SK-N-SH (cell line): ENCODE measurements at regions not wholly inside any gene's neighbourhood (a gene's known extent, or its start where the extent isn't known, plus 50 kb on each side); places are given as distances from the start of the nearest gene placed in this dataset.
A peak's percentile ranks its signal among the peaks of the same experiment; 100 is the strongest.

Source experiments
- CTCF ChIA-PET: fragments of 300-600, 350-600 bp; formaldehyde crosslinking; extraction: SDS; loops from one replicate; lab custom pipeline; 2021; lab: Yijun Ruan, JAX
- POLR2A ChIA-PET: fragments of 350-600 bp; sonication (Branson Sonifier 250); formaldehyde crosslinking; extraction: SDS; loops from one replicate; lab custom pipeline; 2020; ENCODE audit warnings: antibody characterized with exemption, inconsistent platforms; lab: Yijun Ruan, JAX
- DNase-seq: peaks from one replicate; pipeline ENCODE4 v3.0.0; 2012
- H2AFZ ChIP-seq: fragments of 200-600 bp; sonication (generic); 2 replicates; pipeline ENCODE4 v1.8.1; 2016; ENCODE audit warnings: antibody characterized with exemption, mild to moderate bottlenecking, low read depth
- H3F3A ChIP-seq: fragments of 200-600 bp; sonication (generic); replicated peaks from 2 replicates; pipeline ENCODE3; 2016; ENCODE audit warnings: antibody characterized with exemption, mild to moderate bottlenecking; ENCODE audit not compliant: insufficient read depth
- H3K27ac ChIP-seq, 2 experiments: fragments of 200-500 bp in 1 of 2; fragments of 200-600 bp in 1 of 2; sonication (Bioruptor generic) in 1 of 2; sonication (generic), shearing (Covaris generic) in 1 of 2; 2 replicates each; pipeline versions ENCODE4 v1.5.1 to v1.6.1; 2014 to 2016; ENCODE audit warnings: low read depth in 2 of 2, inconsistent platforms in 1 of 2, low read length in 1 of 2, mild to moderate bottlenecking in 1 of 2, mixed read lengths in 1 of 2
- H3K27me3 ChIP-seq: fragments of 200-600 bp; sonication (generic), shearing (Covaris generic); 2 replicates; pipeline ENCODE4 v1.6.1; 2016; ENCODE audit warnings: mixed run types; ENCODE audit not compliant: insufficient read depth
- H3K36me3 ChIP-seq, 2 experiments: fragments of 200-500 bp in 1 of 2; fragments of 200-600 bp in 1 of 2; sonication (Bioruptor generic) in 1 of 2; sonication (generic) in 1 of 2; replicated peaks in 1 of 2; 2 replicates each; pipeline versions ENCODE3 to v1.5.1; 2014 to 2016; ENCODE audit warnings: low read length in 1 of 2, mild to moderate bottlenecking in 1 of 2; ENCODE audit not compliant: insufficient read depth in 2 of 2, control insufficient read depth in 1 of 2
- H3K4me1 ChIP-seq, 2 experiments: fragments of 200-500 bp in 1 of 2; fragments of 200-600 bp in 1 of 2; sonication (Bioruptor generic) in 1 of 2; sonication (generic), shearing (Covaris generic) in 1 of 2; 2 replicates each; pipeline versions ENCODE4 v1.5.1 to v1.6.1; 2014 to 2016; ENCODE audit warnings: low read depth in 1 of 2, low read length in 1 of 2, mixed run types in 1 of 2; ENCODE audit not compliant: insufficient read depth in 2 of 2, control insufficient read depth in 1 of 2
- H3K4me2 ChIP-seq: fragments of 200-600 bp; sonication (generic), shearing (Covaris generic); 2 replicates; pipeline ENCODE4 v1.6.1; 2017; ENCODE audit warnings: mixed run types
- H3K4me3 ChIP-seq, 2 experiments: fragments of 200-500 bp in 1 of 2; fragments of 200-600 bp in 1 of 2; sonication (Bioruptor generic) in 1 of 2; sonication (generic), shearing (Covaris generic) in 1 of 2; 2 replicates each; pipeline versions ENCODE4 v1.5.1 to v1.8.1; 2014 to 2016; ENCODE audit warnings: low read depth in 2 of 2, inconsistent platforms in 1 of 2, low read length in 1 of 2, mild to moderate bottlenecking in 1 of 2, mixed read lengths in 1 of 2, moderate library complexity in 1 of 2
- H3K79me2 ChIP-seq: fragments of 200-600 bp; sonication (generic); 2 replicates; pipeline ENCODE4 v1.8.1; 2017; ENCODE audit warnings: mild to moderate bottlenecking; ENCODE audit not compliant: insufficient read depth
- H3K9ac ChIP-seq: fragments of 200-600 bp; sonication (generic); 2 replicates; pipeline ENCODE4 v1.6.1; 2017; ENCODE audit warnings: mixed run types
- H3K9me2 ChIP-seq: fragments of 200-600 bp; sonication (generic); 2 replicates; pipeline ENCODE4 v1.6.1; 2017; ENCODE audit warnings: mixed run types
- H3K9me3 ChIP-seq: fragments of 200-600 bp; sonication (generic); 2 replicates; pipeline ENCODE4 v1.6.1; 2017; ENCODE audit warnings: mixed run types, mild to moderate bottlenecking, moderate library complexity
- H4K20me1 ChIP-seq: fragments of 200-600 bp; sonication (generic); 2 replicates; pipeline ENCODE4 v1.6.1; 2017; ENCODE audit warnings: mild to moderate bottlenecking, mixed run types; ENCODE audit not compliant: insufficient read depth
- CTCF ChIP-seq: fragments of 200-600 bp; sonication (generic); IDR thresholded peaks from 2 replicates; pipeline ENCODE4 v1.6.1; 2017; ENCODE audit warnings: antibody characterized with exemption, mild to moderate bottlenecking, moderate library complexity
- FOXM1 ChIP-seq: IDR thresholded peaks from 2 replicates; pipeline ENCODE4 v1.4.0; 2012; ENCODE audit warnings: low read depth, mild to moderate bottlenecking
- GABPA ChIP-seq: IDR thresholded peaks from 2 replicates; pipeline ENCODE4 v1.4.0; 2012; ENCODE audit warnings: low read depth, mild to moderate bottlenecking
- GATA2 ChIP-seq: sonication (generic); formaldehyde crosslinking; IDR thresholded peaks from 2 replicates; pipeline ENCODE4 v1.5.0; 2020; ENCODE audit warnings: mild to moderate bottlenecking, missing genetic modification reagents
- NFIC ChIP-seq: IDR thresholded peaks from 2 replicates; pipeline ENCODE4 v1.4.0; 2012; ENCODE audit warnings: borderline replicate concordance
- RAD21 ChIP-seq: IDR thresholded peaks from 2 replicates; pipeline ENCODE4 v1.6.1; 2012; ENCODE audit warnings: mild to moderate bottlenecking, low read length
- RXRA ChIP-seq: IDR thresholded peaks from 2 replicates; pipeline ENCODE4 v1.4.0; 2012; ENCODE audit warnings: low read depth, mild to moderate bottlenecking, borderline replicate concordance
- USF1 ChIP-seq: IDR thresholded peaks from 2 replicates; pipeline ENCODE4 v1.4.0; 2012; ENCODE audit warnings: low read depth, borderline replicate concordance
- YY1 ChIP-seq: IDR thresholded peaks from 2 replicates; pipeline ENCODE4 v1.4.0; 2012; ENCODE audit warnings: low read depth, mild to moderate bottlenecking
- WGBS: methylation state at CpG from one replicate; pipeline ENCODE4 v1.1.6; 2017; ENCODE audit warnings: low lambda C conversion rate; 5-methylcytosine and 5-hydroxymethylcytosine counted together
- TF ChIP-seq, protein P1 (sequence below): IDR thresholded peaks from 2 replicates; pipeline ENCODE4 v1.4.0; 2012; ENCODE audit warnings: low read depth

DNA sequence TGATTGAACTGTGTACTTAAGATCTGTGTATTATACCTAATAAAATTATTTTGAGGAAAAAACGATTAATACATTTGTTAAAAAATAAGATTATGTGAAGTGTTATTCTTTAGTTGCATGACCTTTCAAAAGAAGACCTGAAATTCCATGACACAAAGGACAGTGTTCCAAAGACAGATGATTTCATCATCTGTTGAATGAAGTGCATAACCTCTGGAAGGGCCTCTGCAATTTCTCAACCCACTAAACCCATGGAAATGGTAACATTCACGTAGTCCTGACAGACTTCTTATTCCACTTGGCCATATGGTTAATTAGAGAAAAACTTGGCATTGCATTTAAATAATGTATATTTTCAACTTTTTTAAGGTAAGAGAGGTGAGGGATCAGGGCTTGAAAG, 167.2 kb upstream of the CTNND2 start:
- no peak overlapping the region for H3K27ac ChIP-seq
- no peaks in the 10 kb centered on the region for H3K9me2 ChIP-seq
- no peaks in the 10 kb centered on the region for H3F3A ChIP-seq
- no peaks in the 10 kb centered on the region for H3K4me1 ChIP-seq
- H3K9me3 ChIP-seq = no peaks in the 10 kb centered on the region
- no peaks in the 10 kb centered on the region for H3K27me3 ChIP-seq
- ChIA-PET CTCF (no interaction called here), POLR2A (no interaction called here)
- no peaks in the 10 kb centered on the region for H3K36me3 ChIP-seq
- H3K9ac ChIP-seq = no peak overlapping the region
- TF ChIP-seq FOXM1 = no peak
- no peak overlapping the region for H3K4me2 ChIP-seq
- no peak for DNase-seq
- no peak overlapping the region for H3K4me3 ChIP-seq
- no peaks in the 10 kb centered on the region for H4K20me1 ChIP-seq
- no peak overlapping the region for H2AFZ ChIP-seq
- WGBS = 0% methylated on average over 2 of the region's 2 CpGs
- H3K79me2 ChIP-seq = no peaks in the 10 kb centered on the region

DNA sequence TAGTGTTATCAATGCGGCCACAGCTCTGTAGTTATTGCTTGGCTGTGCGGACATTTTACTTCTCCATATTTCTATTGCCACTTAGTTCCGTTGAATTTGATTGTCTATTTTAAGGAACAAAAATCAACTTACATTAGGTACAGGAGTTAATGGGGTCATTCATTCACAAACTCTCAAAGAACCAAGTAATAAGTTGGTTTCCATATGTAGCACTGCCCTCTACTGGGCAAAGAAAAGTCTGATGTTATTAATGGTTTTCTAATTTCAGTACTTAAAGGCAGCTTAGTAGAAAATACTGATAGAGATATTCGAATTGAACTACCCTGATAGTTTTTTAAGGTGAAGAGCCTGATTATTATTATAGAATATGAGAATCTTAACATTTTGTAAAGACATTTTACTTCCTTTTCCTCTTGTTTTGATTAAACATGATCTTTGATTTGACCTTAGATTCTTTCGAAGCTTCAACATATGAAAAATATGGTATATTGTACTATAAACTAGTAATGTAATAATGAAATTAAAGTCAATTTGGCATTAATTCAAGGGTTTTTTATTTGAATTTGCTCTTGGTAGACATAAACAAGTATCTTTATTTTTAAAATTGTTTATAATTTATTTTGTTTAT, 119.5 kb upstream of the CTNND2 start:
- no peak overlapping the region for H2AFZ ChIP-seq
- H3K9ac ChIP-seq = no peak overlapping the region
- POLR2A ChIA-PET = no interaction called here
- no peaks in the 10 kb centered on the region for H3F3A ChIP-seq
- no peaks in the 10 kb centered on the region for H3K9me2 ChIP-seq
- DNase-seq = peak; percentile 6
- H3K79me2 ChIP-seq = no peaks in the 10 kb centered on the region
- no peaks in the 10 kb centered on the region for H3K27me3 ChIP-seq
- no peak for TF ChIP-seq RXRA
- TF ChIP-seq CTCF = peak; percentile 81
- TF ChIP-seq RAD21 = peak; percentile 61
- no peak for TF ChIP-seq NFIC
- no peak for TF ChIP-seq YY1
- TF ChIP-seq GABPA = no peak
- TF ChIP-seq, protein P1, sequence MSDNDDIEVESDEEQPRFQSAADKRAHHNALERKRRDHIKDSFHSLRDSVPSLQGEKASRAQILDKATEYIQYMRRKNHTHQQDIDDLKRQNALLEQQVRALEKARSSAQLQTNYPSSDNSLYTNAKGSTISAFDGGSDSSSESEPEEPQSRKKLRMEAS = no peak
- no peak for TF ChIP-seq GATA2 (CRISPR knock-in tag)
- H3K4me1 ChIP-seq = no peaks in the 10 kb centered on the region
- no peaks in the 10 kb centered on the region for H4K20me1 ChIP-seq
- WGBS = 21% methylated on average over 5 of the region's 5 CpGs
- no peak overlapping the region for H3K27ac ChIP-seq
- no peak overlapping the region for H3K4me2 ChIP-seq
- no peaks in the 10 kb centered on the region for H3K36me3 ChIP-seq
- CTCF ChIA-PET = interaction anchor here (0.6 to 2.0 kb wide), 21 partner anchors 9 to 1455 kb away, joined by 3 to 22 read pairs (median 3); no protein-coding TSS in a partner anchor
- no peaks in the 10 kb centered on the region for H3K9me3 ChIP-seq
- no peak overlapping the region for H3K4me3 ChIP-seq

- H3K27me3 ChIP-seq = no peaks in the 10 kb centered on the region
- CTCF ChIA-PET = interaction anchor here (0.9 kb wide), 1 partner anchor 1327 kb away, joined by 3 read pairs; no protein-coding TSS in a partner anchor
- no peak overlapping the region for H3K9ac ChIP-seq
- POLR2A ChIA-PET = no interaction called here
- H2AFZ ChIP-seq = no peak overlapping the region
- DNase-seq = no peak
- H3K27ac ChIP-seq = no peak overlapping the region
- no peaks in the 10 kb centered on the region for H3K79me2 ChIP-seq
- no peak overlapping the region for H3K4me2 ChIP-seq
- no peaks in the 10 kb centered on the region for H3K9me3 ChIP-seq
- H3F3A ChIP-seq = no peaks in the 10 kb centered on the region
- 4% methylated on average over 3 of the region's 3 CpGs for WGBS
- no peaks in the 10 kb centered on the region for H3K4me1 ChIP-seq
- no peaks in the 10 kb centered on the region for H3K9me2 ChIP-seq
- no peaks in the 10 kb centered on the region for H4K20me1 ChIP-seq
- H3K36me3 ChIP-seq = no peaks in the 10 kb centered on the region
- no peak for TF ChIP-seq USF1
- H3K4me3 ChIP-seq = no peak overlapping the region
Observed at GRCh38 chr5:12022444-12022843, 118.2 kb upstream of the CTNND2 start.
